ENCODE measurements at regions not wholly inside any gene's neighbourhood (a gene's known extent, or its start where the extent isn't known, plus 50 kb on each side); places are given as distances from the start of the nearest gene placed in this dataset.
A peak's percentile ranks its signal among the peaks of the same experiment; 100 is the strongest.

DNA sequence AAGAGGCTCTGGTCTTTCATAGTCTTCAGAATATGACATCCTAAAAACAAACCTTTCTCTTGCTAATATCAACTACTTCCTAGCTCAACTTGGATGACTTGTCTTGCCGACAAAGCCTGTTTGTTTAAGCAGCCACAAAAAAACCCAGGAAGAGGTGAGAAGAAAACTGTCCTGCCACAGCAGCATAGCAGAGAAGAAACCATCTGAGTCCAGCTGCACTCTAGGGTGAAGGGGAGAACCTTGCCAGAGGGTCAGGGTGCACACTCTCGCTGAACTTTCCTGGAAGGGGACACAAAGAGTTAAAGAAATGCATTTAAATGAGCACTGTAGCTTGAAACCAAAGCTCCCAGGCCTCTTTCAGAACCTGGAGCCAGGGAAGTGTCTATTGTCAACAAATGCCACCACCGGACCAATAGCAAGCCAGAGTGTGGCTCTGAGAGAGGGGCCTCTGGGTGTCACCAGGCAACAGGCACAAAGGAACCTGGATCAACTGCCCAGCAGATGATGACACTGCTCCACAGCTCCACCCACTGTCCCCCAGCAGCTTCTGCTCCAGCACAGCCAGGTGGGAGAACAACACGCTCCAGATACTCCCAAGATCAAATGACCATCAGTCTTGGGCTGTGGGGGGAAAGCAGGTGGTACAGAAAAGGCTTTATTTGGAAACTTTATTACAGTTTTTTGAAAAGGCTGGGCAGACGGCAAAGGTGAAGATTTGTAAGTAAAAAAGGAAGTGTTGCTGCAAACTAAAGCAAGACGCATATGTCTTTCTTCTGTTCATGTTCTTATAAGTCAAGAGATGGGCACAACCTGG lies 105.7 kb downstream of the RASSF10 start (continued):
- TF ChIP-seq NRL (CRISPR knock-in tag; IDR thresholded peaks at IDR 0.05; ENCODE audit: borderline replicate concordance) = 0 out of 2 replicates have a peak, but pooled peaks have one; percentile 21
- TF ChIP-seq, protein P1, sequence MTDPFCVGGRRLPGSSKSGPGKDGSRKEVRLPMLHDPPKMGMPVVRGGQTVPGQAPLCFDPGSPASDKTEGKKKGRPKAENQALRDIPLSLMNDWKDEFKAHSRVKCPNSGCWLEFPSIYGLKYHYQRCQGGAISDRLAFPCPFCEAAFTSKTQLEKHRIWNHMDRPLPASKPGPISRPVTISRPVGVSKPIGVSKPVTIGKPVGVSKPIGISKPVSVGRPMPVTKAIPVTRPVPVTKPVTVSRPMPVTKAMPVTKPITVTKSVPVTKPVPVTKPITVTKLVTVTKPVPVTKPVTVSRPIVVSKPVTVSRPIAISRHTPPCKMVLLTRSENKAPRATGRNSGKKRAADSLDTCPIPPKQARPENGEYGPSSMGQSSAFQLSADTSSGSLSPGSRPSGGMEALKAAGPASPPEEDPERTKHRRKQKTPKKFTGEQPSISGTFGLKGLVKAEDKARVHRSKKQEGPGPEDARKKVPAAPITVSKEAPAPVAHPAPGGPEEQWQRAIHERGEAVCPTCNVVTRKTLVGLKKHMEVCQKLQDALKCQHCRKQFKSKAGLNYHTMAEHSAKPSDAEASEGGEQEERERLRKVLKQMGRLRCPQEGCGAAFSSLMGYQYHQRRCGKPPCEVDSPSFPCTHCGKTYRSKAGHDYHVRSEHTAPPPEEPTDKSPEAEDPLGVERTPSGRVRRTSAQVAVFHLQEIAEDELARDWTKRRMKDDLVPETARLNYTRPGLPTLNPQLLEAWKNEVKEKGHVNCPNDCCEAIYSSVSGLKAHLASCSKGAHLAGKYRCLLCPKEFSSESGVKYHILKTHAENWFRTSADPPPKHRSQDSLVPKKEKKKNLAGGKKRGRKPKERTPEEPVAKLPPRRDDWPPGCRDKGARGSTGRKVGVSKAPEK (CRISPR knock-in tag; IDR thresholded peaks at IDR 0.05; ENCODE audit: borderline replicate concordance) = no peak
- no peak for TF ChIP-seq AKAP8 (CRISPR knock-in tag; IDR thresholded peaks at IDR 0.05)
- TF ChIP-seq RXRB (CRISPR knock-in tag; IDR thresholded peaks at IDR 0.05; ENCODE audit: borderline replicate concordance) = peak; percentile 53; the same call in 1 of the 2 replicates
- TF ChIP-seq, protein P2, sequence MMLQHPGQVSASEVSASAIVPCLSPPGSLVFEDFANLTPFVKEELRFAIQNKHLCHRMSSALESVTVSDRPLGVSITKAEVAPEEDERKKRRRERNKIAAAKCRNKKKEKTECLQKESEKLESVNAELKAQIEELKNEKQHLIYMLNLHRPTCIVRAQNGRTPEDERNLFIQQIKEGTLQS (CRISPR knock-in tag; IDR thresholded peaks at IDR 0.05) = 0 out of 2 replicates have a peak, but pooled peaks have one; percentile 29
- TF ChIP-seq DMAP1 (CRISPR knock-in tag; IDR thresholded peaks at IDR 0.05) = no peak
- no peak for TF ChIP-seq SUZ12 (IDR thresholded peaks at IDR 0.05; ENCODE audit: low read depth, low read length)
- no peak for TF ChIP-seq WIZ (CRISPR knock-in tag; IDR thresholded peaks at IDR 0.05)
- TF ChIP-seq PLRG1 (conservative IDR thresholded peaks at IDR 0.05) = no peak
- TF ChIP-seq, protein P3, sequence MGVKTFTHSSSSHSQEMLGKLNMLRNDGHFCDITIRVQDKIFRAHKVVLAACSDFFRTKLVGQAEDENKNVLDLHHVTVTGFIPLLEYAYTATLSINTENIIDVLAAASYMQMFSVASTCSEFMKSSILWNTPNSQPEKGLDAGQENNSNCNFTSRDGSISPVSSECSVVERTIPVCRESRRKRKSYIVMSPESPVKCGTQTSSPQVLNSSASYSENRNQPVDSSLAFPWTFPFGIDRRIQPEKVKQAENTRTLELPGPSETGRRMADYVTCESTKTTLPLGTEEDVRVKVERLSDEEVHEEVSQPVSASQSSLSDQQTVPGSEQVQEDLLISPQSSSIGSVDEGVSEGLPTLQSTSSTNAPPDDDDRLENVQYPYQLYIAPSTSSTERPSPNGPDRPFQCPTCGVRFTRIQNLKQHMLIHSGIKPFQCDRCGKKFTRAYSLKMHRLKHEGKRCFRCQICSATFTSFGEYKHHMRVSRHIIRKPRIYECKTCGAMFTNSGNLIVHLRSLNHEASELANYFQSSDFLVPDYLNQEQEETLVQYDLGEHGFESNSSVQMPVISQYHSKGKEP (CRISPR knock-in tag; IDR thresholded peaks at IDR 0.05) = no peak
- no peak for TF ChIP-seq SP4 (CRISPR knock-in tag; IDR thresholded peaks at IDR 0.05)
- no peak for TF ChIP-seq ZNF883 (CRISPR knock-in tag; IDR thresholded peaks at IDR 0.05; ENCODE audit: not compliant biosample characterization)
- TF ChIP-seq REPIN1 (CRISPR knock-in tag; IDR thresholded peaks at IDR 0.05; ENCODE audit: borderline replicate concordance, low read depth) = no peak
- TF ChIP-seq ZNF644 (CRISPR knock-in tag; IDR thresholded peaks at IDR 0.05; ENCODE audit: low read depth) = peak; percentile 49; the same call in 1 of the 2 replicates
- TF ChIP-seq ZNF670 (CRISPR knock-in tag; IDR thresholded peaks at IDR 0.05; ENCODE audit: borderline replicate concordance) = no peak
- TF ChIP-seq FOXJ3 (CRISPR knock-in tag; IDR thresholded peaks at IDR 0.05; ENCODE audit: borderline replicate concordance) = no peak
- TF ChIP-seq KDM3A (CRISPR knock-in tag; IDR thresholded peaks at IDR 0.05; ENCODE audit: low read depth) = 0 out of 2 replicates have a peak, but pooled peaks have one; percentile 42
- TF ChIP-seq THAP11 (CRISPR knock-in tag; IDR thresholded peaks at IDR 0.05) = no peak; the same call in 1 of the 2 replicates
- no peak for TF ChIP-seq ZSCAN25 (CRISPR knock-in tag; IDR thresholded peaks at IDR 0.05)
- TF ChIP-seq, protein P4, sequence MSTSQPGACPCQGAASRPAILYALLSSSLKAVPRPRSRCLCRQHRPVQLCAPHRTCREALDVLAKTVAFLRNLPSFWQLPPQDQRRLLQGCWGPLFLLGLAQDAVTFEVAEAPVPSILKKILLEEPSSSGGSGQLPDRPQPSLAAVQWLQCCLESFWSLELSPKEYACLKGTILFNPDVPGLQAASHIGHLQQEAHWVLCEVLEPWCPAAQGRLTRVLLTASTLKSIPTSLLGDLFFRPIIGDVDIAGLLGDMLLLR (CRISPR knock-in tag; IDR thresholded peaks at IDR 0.05) = no peak
- TF ChIP-seq, protein P5, sequence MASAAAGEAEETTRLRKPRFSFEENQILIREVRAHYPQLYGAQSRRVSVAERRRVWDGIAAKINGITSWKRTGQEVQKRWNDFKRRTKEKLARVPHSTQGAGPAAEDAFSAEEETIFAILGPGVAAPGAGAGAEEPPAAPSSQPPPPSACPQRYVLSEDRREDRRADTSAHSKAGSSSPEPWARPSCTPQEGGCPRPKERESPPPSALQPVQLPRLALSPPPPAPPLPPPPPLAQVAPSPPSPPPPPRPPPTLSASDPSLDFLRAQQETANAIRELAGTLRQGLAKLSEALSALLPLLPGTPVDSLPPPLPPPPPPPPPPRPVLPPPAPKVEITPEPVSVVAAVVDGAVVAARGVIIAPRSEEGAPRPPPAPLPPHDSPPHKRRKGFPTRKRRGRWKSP (CRISPR knock-in tag; IDR thresholded peaks at IDR 0.05) = no peak
- peak; percentile 79 for TF ChIP-seq SMC3 (IDR thresholded peaks at IDR 0.05; ENCODE audit: low read length)
- TF ChIP-seq CREM (IDR thresholded peaks at IDR 0.05) = 0 out of 2 replicates have a peak, but pooled peaks have one; percentile 21
- no peak for TF ChIP-seq CREM (CRISPR knock-in tag; IDR thresholded peaks at IDR 0.05)
- TF ChIP-seq, protein P6, sequence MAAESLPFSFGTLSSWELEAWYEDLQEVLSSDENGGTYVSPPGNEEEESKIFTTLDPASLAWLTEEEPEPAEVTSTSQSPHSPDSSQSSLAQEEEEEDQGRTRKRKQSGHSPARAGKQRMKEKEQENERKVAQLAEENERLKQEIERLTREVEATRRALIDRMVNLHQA (CRISPR knock-in tag; IDR thresholded peaks at IDR 0.05) = no peak

Measured in HepG2 (cell line).